ENCODE measurements at regions not wholly inside any gene's neighbourhood (a gene's known extent, or its start where the extent isn't known, plus 50 kb on each side); places are given as distances from the start of the nearest gene placed in this dataset.

DNA sequence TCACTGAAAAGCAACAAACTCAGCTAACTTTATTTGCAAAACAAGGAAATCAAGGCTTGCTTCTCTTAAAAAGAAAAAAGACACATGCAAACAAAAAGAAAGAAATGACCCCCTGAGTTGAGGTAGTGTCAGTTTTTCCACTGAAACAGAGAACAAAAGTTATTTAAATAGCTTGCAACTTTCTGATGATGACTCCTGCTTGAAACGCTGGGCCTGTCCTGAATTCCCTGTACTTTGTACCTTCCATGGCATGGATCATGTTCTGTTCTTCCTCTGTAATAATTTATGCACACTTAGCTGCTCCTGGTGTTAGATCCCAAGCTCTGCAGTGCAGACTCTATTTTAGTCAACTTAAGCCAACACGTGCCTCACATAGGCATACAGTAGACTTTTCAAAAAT lies 84.0 kb downstream of the SKA1 start:
- TF ChIP-seq POLR2A (IDR thresholded peaks at IDR 0.05; ENCODE audit: low read length) (no peak), GATA1 (IDR thresholded peaks at IDR 0.05; ENCODE audit: low read depth, low read length) (no peak)
